ENCODE measurements at regions not wholly inside any gene's neighbourhood (a gene's known extent, or its start where the extent isn't known, plus 50 kb on each side); places are given as distances from the start of the nearest gene placed in this dataset.
"Not testable (repeated sequence)": the region's sequence is repeated elsewhere in the genome, so short reads cannot be mapped to it uniquely, and the experiment has no call there.

- TF ChIP-seq CTCF (IDR thresholded peaks at IDR 0.05; ENCODE audit: insufficient read depth, low read depth, low read length, missing control alignments): no peak
- no peak overlapping the region for H3K4me3 ChIP-seq (ENCODE audit: low read length)
- no peak for DNase-seq (ENCODE audit: low read depth)
Observed at GRCh38 chr5:162931501-162931900, 505.9 kb upstream of the CCNG1 start.

GRCh38 chr5:162939991-162940390 lies 497.4 kb upstream of the CCNG1 start:
- no peak overlapping the region for H3K4me3 ChIP-seq (ENCODE audit: low read length)
- TF ChIP-seq CTCF (IDR thresholded peaks at IDR 0.05; ENCODE audit: insufficient read depth, low read depth, low read length, missing control alignments): no peak
- DNase-seq (ENCODE audit: low read depth): no peak

GRCh38 chr5:162948677-162949076 lies 488.7 kb upstream of the CCNG1 start:
- DNase-seq (ENCODE audit: low read depth): no peak
- TF ChIP-seq CTCF (IDR thresholded peaks at IDR 0.05; ENCODE audit: insufficient read depth, low read depth, low read length, missing control alignments): no peak
- H3K4me3 ChIP-seq (ENCODE audit: low read length): no peak overlapping the region

- no peak for TF ChIP-seq CTCF (IDR thresholded peaks at IDR 0.05; ENCODE audit: insufficient read depth, low read depth, low read length, missing control alignments)
- DNase-seq (ENCODE audit: low read depth): no peak
Observed at GRCh38 chr5:162956570-162956969, 480.8 kb upstream of the CCNG1 start.

GRCh38 chr5:162964144-162964543 lies 473.3 kb upstream of the CCNG1 start:
- not testable (repeated sequence) for DNase-seq (ENCODE audit: low read depth); H3K4me3 ChIP-seq (ENCODE audit: low read length)

More at GRCh38 chr5:162956570-162956969, 480.8 kb upstream of the CCNG1 start:
- no peak overlapping the region for H3K4me3 ChIP-seq (ENCODE audit: low read length)

GRCh38 chr5:162990063-162990462 lies 447.3 kb upstream of the CCNG1 start:
- no peak overlapping the region for H3K4me3 ChIP-seq (ENCODE audit: low read length)
- TF ChIP-seq CTCF (IDR thresholded peaks at IDR 0.05; ENCODE audit: insufficient read depth, low read depth, low read length, missing control alignments): no peak
- no peak for DNase-seq (ENCODE audit: low read depth)

- DNase-seq (ENCODE audit: low read depth): no peak
- no peak for TF ChIP-seq CTCF (IDR thresholded peaks at IDR 0.05; ENCODE audit: insufficient read depth, low read depth, low read length, missing control alignments)
- no peak overlapping the region for H3K4me3 ChIP-seq (ENCODE audit: low read length)
Observed at GRCh38 chr5:162990856-162991497, 446.4 kb upstream of the CCNG1 start.

All from epithelial cell of esophagus (primary cell).